NCI-H774 (cell line): ENCODE measurements at regions not wholly inside any gene's neighbourhood (a gene's known extent, or its start where the extent isn't known, plus 50 kb on each side); places are given as distances from the start of the nearest gene placed in this dataset.

Source experiments
- DNase-seq: peaks from one replicate; lab custom pipeline; 2025; lab: John Stamatoyannopoulos, UW

GRCh38 chr21:19850157-19850556 lies 1148.1 kb upstream of the NCAM2 start:
- DNase-seq = no peak

GRCh38 chr21:19853061-19853460 lies 1145.1 kb upstream of the NCAM2 start:
- no peak for DNase-seq

GRCh38 chr21:19853709-19854575 lies 1144.3 kb upstream of the NCAM2 start:
- DNase-seq = no peak

- DNase-seq = no peak
These were observed 1142.7 kb upstream of the NCAM2 start for GRCh38 chr21:19855522-19855921.

- peak; percentile 78 for DNase-seq
These were observed 1133.7 kb upstream of the NCAM2 start for GRCh38 chr21:19864476-19864875.

GRCh38 chr21:19870682-19871081 lies 1127.5 kb upstream of the NCAM2 start:
- no peak for DNase-seq

GRCh38 chr21:19874521-19874920 lies 1123.7 kb upstream of the NCAM2 start:
- DNase-seq = no peak

GRCh38 chr21:19878133-19878532 lies 1120.1 kb upstream of the NCAM2 start:
- DNase-seq = no peak

GRCh38 chr21:19899645-19900044 lies 1098.6 kb upstream of the NCAM2 start:
- no peak for DNase-seq

GRCh38 chr21:19900149-19900548 lies 1098.1 kb upstream of the NCAM2 start:
- no peak for DNase-seq

- DNase-seq = no peak
These were observed 1089.8 kb upstream of the NCAM2 start for GRCh38 chr21:19908390-19908789.

GRCh38 chr21:19914028-19914427 lies 1084.2 kb upstream of the NCAM2 start:
- no peak for DNase-seq

GRCh38 chr21:19921211-19921610 lies 1077.0 kb upstream of the NCAM2 start:
- DNase-seq = no peak

- no peak for DNase-seq
These were observed 1076.1 kb upstream of the NCAM2 start for GRCh38 chr21:19922122-19922521.

GRCh38 chr21:19935467-19935866 lies 1062.7 kb upstream of the NCAM2 start:
- no peak for DNase-seq

GRCh38 chr21:19937619-19938018 lies 1060.6 kb upstream of the NCAM2 start:
- no peak for DNase-seq

GRCh38 chr21:19941626-19942025 lies 1056.6 kb upstream of the NCAM2 start:
- no peak for DNase-seq

GRCh38 chr21:19950347-19950746 lies 1047.9 kb upstream of the NCAM2 start:
- DNase-seq = no peak

- no peak for DNase-seq
These were observed 1029.1 kb upstream of the NCAM2 start for GRCh38 chr21:19969156-19969555.

GRCh38 chr21:19981938-19982337 lies 1016.3 kb upstream of the NCAM2 start:
- no peak for DNase-seq

GRCh38 chr21:19986396-19986795 lies 1011.8 kb upstream of the NCAM2 start:
- DNase-seq = no peak

- DNase-seq = no peak
These were observed 1010.5 kb upstream of the NCAM2 start for GRCh38 chr21:19987671-19988070.

GRCh38 chr21:19992540-19992939 lies 1005.7 kb upstream of the NCAM2 start:
- DNase-seq = no peak

- no peak for DNase-seq
These were observed 1004.9 kb upstream of the NCAM2 start for GRCh38 chr21:19993268-19993667.
